Thymus (tissue), 11 donors: ENCODE measurements at regions not wholly inside any gene's neighbourhood (a gene's known extent, or its start where the extent isn't known, plus 50 kb on each side); places are given as distances from the start of the nearest gene placed in this dataset.

Experiments
- DNase-seq, 9 donors: peaks; one replicate each; pipeline ENCODE4 v3.0.0-alpha.2; 2013; ENCODE audit warnings: low spot score in 9 of 9, low read depth in 6 of 9, missing footprints in 1 of 9
- H3K27ac ChIP-seq, 2 donors: one replicate each; pipeline ENCODE4 v1.5.1; 2013; ENCODE audit warnings: control low read depth in 1 of 2, low read depth in 1 of 2, low read length in 1 of 2, mild to moderate bottlenecking in 1 of 2, moderate library complexity in 1 of 2
- H3K27me3 ChIP-seq, 2 donors: one replicate each; pipeline ENCODE4 v1.5.1; 2013; ENCODE audit warnings: low read length in 1 of 2; ENCODE audit not compliant: control insufficient read depth in 2 of 2, insufficient read depth in 1 of 2
- H3K36me3 ChIP-seq, 2 donors: one replicate each; pipeline ENCODE4 v1.5.1; 2013; ENCODE audit warnings: low read length in 1 of 2, mild to moderate bottlenecking in 1 of 2, moderate library complexity in 1 of 2; ENCODE audit not compliant: control insufficient read depth in 2 of 2, insufficient read depth in 2 of 2
- H3K4me1 ChIP-seq, 2 donors: one replicate each; pipeline ENCODE4 v1.5.1; 2013; ENCODE audit warnings: low read length in 2 of 2; ENCODE audit not compliant: control insufficient read depth in 2 of 2, insufficient read depth in 2 of 2
- H3K4me3 ChIP-seq, 2 donors: one replicate each; pipeline ENCODE4 v1.5.1; 2013; ENCODE audit warnings: low read length in 2 of 2, control low read depth in 1 of 2, mild to moderate bottlenecking in 1 of 2
- H3K9me3 ChIP-seq, 2 donors: one replicate each; pipeline ENCODE4 v1.5.1; 2013; ENCODE audit warnings: low read length in 1 of 2, mild to moderate bottlenecking in 1 of 2; ENCODE audit not compliant: control insufficient read depth in 2 of 2, insufficient read depth in 1 of 2
- WGBS: extraction: QIAGEN DNeasy Blood & Tissue Kit; methylation state at CpG from one replicate; pipeline ENCODE4 v1.1.7; 2013; 5-methylcytosine and 5-hydroxymethylcytosine counted together
- donor health status: healthy.

GRCh38 chr16:55933038-55933437, 57.9 kb upstream of the CES5A start:
- H3K9me3 ChIP-seq, result no peaks in the 10 kb centered on the region
- no peak overlapping the region for H3K4me3 ChIP-seq
- WGBS, result 85% methylated on average over 3 of the region's 3 CpGs
- no peak for DNase-seq
- H3K4me1 ChIP-seq, result no peaks in the 10 kb centered on the region
- no peaks in the 10 kb centered on the region for H3K36me3 ChIP-seq
- no peaks in the 10 kb centered on the region for H3K27me3 ChIP-seq
- no peak overlapping the region for H3K27ac ChIP-seq

- no peaks in the 10 kb centered on the region for H3K4me1 ChIP-seq
- H3K27ac ChIP-seq, result no peak overlapping the region
- H3K9me3 ChIP-seq, result no peaks in the 10 kb centered on the region
- DNase-seq, result no peak
- H3K4me3 ChIP-seq, result no peak overlapping the region
- no peaks in the 10 kb centered on the region for H3K27me3 ChIP-seq
- H3K36me3 ChIP-seq, result no peaks in the 10 kb centered on the region
- 78% methylated on average over 2 of the region's 2 CpGs for WGBS
These were observed 54.9 kb upstream of the CES5A start for GRCh38 chr16:55930036-55930435.

GRCh38 chr16:55929181-55929580, 54.0 kb upstream of the CES5A start:
- Histone ChIP-seq H3K27me3 (no peaks in the 10 kb centered on the region), H3K4me3 (no peak overlapping the region), H3K27ac (no peak overlapping the region), H3K4me1 (no peaks in the 10 kb centered on the region), H3K9me3 (no peaks in the 10 kb centered on the region), H3K36me3 (no peaks in the 10 kb centered on the region)
- WGBS, result 95% methylated on average over 8 of the region's 8 CpGs
- DNase-seq, result no peak

GRCh38 chr16:55925242-55925641, 50.1 kb upstream of the CES5A start:
- Histone ChIP-seq H3K36me3 (no peaks in the 10 kb centered on the region), H3K4me3 (no peak overlapping the region), H3K27me3 (no peaks in the 10 kb centered on the region), H3K27ac (no peak overlapping the region), H3K4me1 (no peaks in the 10 kb centered on the region), H3K9me3 (no peaks in the 10 kb centered on the region)
- DNase-seq, result no peak
- WGBS, result 67% methylated on average over 3 of the region's 3 CpGs
